ENCODE measurements at regions not wholly inside any gene's neighbourhood (a gene's known extent, or its start where the extent isn't known, plus 50 kb on each side); places are given as distances from the start of the nearest gene placed in this dataset.

- no peak for TF ChIP-seq TAF1 (IDR thresholded peaks at IDR 0.05; ENCODE audit: borderline replicate concordance, low read depth, low read length)
- no peak for TF ChIP-seq POLR2A (IDR thresholded peaks at IDR 0.05; ENCODE audit: low read depth, low read length)
- TF ChIP-seq POLR2AphosphoS5 (IDR thresholded peaks at IDR 0.05; ENCODE audit: low read depth, low read length), result no peak
- FAIRE-seq (no peak), DNase-seq (ENCODE audit: insufficient read length) (no peak)
Observed at GRCh38 chr10:118511711-118512110, 83.7 kb downstream of the PRLHR start.

GRCh38 chr10:118508863-118509262 lies 86.6 kb downstream of the PRLHR start:
- FAIRE-seq, result no peak
- no peak for DNase-seq (ENCODE audit: insufficient read length)
- TF ChIP-seq POLR2A (IDR thresholded peaks at IDR 0.05; ENCODE audit: low read depth, low read length), result no peak
- TF ChIP-seq TAF1 (IDR thresholded peaks at IDR 0.05; ENCODE audit: borderline replicate concordance, low read depth, low read length), result no peak
- TF ChIP-seq POLR2AphosphoS5 (IDR thresholded peaks at IDR 0.05; ENCODE audit: low read depth, low read length), result no peak

GRCh38 chr10:118508355-118508754 lies 87.1 kb downstream of the PRLHR start:
- no peak for DNase-seq (ENCODE audit: insufficient read length)
- no peak for FAIRE-seq
- TF ChIP-seq POLR2AphosphoS5 (IDR thresholded peaks at IDR 0.05; ENCODE audit: low read depth, low read length) (no peak), TAF1 (IDR thresholded peaks at IDR 0.05; ENCODE audit: borderline replicate concordance, low read depth, low read length) (no peak), POLR2A (IDR thresholded peaks at IDR 0.05; ENCODE audit: low read depth, low read length) (no peak)

- FAIRE-seq, result no peak
- DNase-seq (ENCODE audit: insufficient read length), result no peak
- TF ChIP-seq TAF1 (IDR thresholded peaks at IDR 0.05; ENCODE audit: borderline replicate concordance, low read depth, low read length), result no peak
- no peak for TF ChIP-seq POLR2AphosphoS5 (IDR thresholded peaks at IDR 0.05; ENCODE audit: low read depth, low read length)
- no peak for TF ChIP-seq POLR2A (IDR thresholded peaks at IDR 0.05; ENCODE audit: low read depth, low read length)
Observed at GRCh38 chr10:118506671-118507590, 88.5 kb downstream of the PRLHR start.

GRCh38 chr10:118505363-118505762 lies 90.1 kb downstream of the PRLHR start:
- no peak for FAIRE-seq
- no peak for TF ChIP-seq POLR2AphosphoS5 (IDR thresholded peaks at IDR 0.05; ENCODE audit: low read depth, low read length)
- TF ChIP-seq POLR2A (IDR thresholded peaks at IDR 0.05; ENCODE audit: low read depth, low read length), result no peak
- TF ChIP-seq TAF1 (IDR thresholded peaks at IDR 0.05; ENCODE audit: borderline replicate concordance, low read depth, low read length), result no peak
- no peak for DNase-seq (ENCODE audit: insufficient read length)

GRCh38 chr10:118504467-118505205 lies 90.8 kb downstream of the PRLHR start:
- FAIRE-seq (no peak), DNase-seq (ENCODE audit: insufficient read length) (no peak)
- TF ChIP-seq POLR2AphosphoS5 (IDR thresholded peaks at IDR 0.05; ENCODE audit: low read depth, low read length), result no peak
- TF ChIP-seq TAF1 (IDR thresholded peaks at IDR 0.05; ENCODE audit: borderline replicate concordance, low read depth, low read length), result no peak
- TF ChIP-seq POLR2A (IDR thresholded peaks at IDR 0.05; ENCODE audit: low read depth, low read length), result no peak

- TF ChIP-seq TAF1 (IDR thresholded peaks at IDR 0.05; ENCODE audit: borderline replicate concordance, low read depth, low read length) (no peak), POLR2A (IDR thresholded peaks at IDR 0.05; ENCODE audit: low read depth, low read length) (no peak), POLR2AphosphoS5 (IDR thresholded peaks at IDR 0.05; ENCODE audit: low read depth, low read length) (no peak)
- DNase-seq (ENCODE audit: insufficient read length), result no peak
Observed at GRCh38 chr10:118504044-118504443, 91.4 kb downstream of the PRLHR start.

GRCh38 chr10:118503192-118503591 lies 92.3 kb downstream of the PRLHR start:
- TF ChIP-seq POLR2A (IDR thresholded peaks at IDR 0.05; ENCODE audit: low read depth, low read length) (no peak), TAF1 (IDR thresholded peaks at IDR 0.05; ENCODE audit: borderline replicate concordance, low read depth, low read length) (no peak), POLR2AphosphoS5 (IDR thresholded peaks at IDR 0.05; ENCODE audit: low read depth, low read length) (no peak)
- DNase-seq (ENCODE audit: insufficient read length) (no peak), FAIRE-seq (no peak)

More at GRCh38 chr10:118504044-118504443, 91.4 kb downstream of the PRLHR start:
- FAIRE-seq, result no peak

GRCh38 chr10:118501637-118502440 lies 93.6 kb downstream of the PRLHR start:
- FAIRE-seq (no peak), DNase-seq (ENCODE audit: insufficient read length) (no peak)
- TF ChIP-seq TAF1 (IDR thresholded peaks at IDR 0.05; ENCODE audit: borderline replicate concordance, low read depth, low read length), result no peak
- no peak for TF ChIP-seq POLR2A (IDR thresholded peaks at IDR 0.05; ENCODE audit: low read depth, low read length)
- TF ChIP-seq POLR2AphosphoS5 (IDR thresholded peaks at IDR 0.05; ENCODE audit: low read depth, low read length), result no peak

GRCh38 chr10:118501171-118501570 lies 94.3 kb downstream of the PRLHR start:
- no peak for FAIRE-seq
- DNase-seq (ENCODE audit: insufficient read length), result no peak
- TF ChIP-seq POLR2A (IDR thresholded peaks at IDR 0.05; ENCODE audit: low read depth, low read length) (no peak), TAF1 (IDR thresholded peaks at IDR 0.05; ENCODE audit: borderline replicate concordance, low read depth, low read length) (no peak), POLR2AphosphoS5 (IDR thresholded peaks at IDR 0.05; ENCODE audit: low read depth, low read length) (no peak)
